ENCODE measurements at regions not wholly inside any gene's neighbourhood (a gene's known extent, or its start where the extent isn't known, plus 50 kb on each side); places are given as distances from the start of the nearest gene placed in this dataset.

GRCh38 chr2:144967961-144968360 is 448.0 kb upstream of the ZEB2 start:
- 92% methylated on average over 2 of the region's 2 CpGs for WGBS, 2 donors
- intact Hi-C loops (cut with DNase I), result no loop called here
- no peak for DNase-seq
- no peaks in the 10 kb centered on the region for H3K9me3 ChIP-seq
- H3K27ac ChIP-seq, result no peak overlapping the region
- no peaks in the 10 kb centered on the region for H3K36me3 ChIP-seq
- no peaks in the 10 kb centered on the region for H3K4me1 ChIP-seq
- no peak for TF ChIP-seq POLR2A (IDR thresholded peaks at IDR 0.05)
- no peaks in the 10 kb centered on the region for H3K27me3 ChIP-seq
- no peak overlapping the region for H3K4me3 ChIP-seq (replicated peaks in 1 of 3)

GRCh38 chr2:144965172-144965571 is 445.3 kb upstream of the ZEB2 start:
- H3K36me3 ChIP-seq, result no peaks in the 10 kb centered on the region
- no peak overlapping the region for H3K4me3 ChIP-seq (replicated peaks in 1 of 3)
- H3K27ac ChIP-seq, result no peak overlapping the region
- no peaks in the 10 kb centered on the region for H3K9me3 ChIP-seq
- TF ChIP-seq CTCF (IDR thresholded peaks at IDR 0.05), result no peak
- TF ChIP-seq POLR2A (IDR thresholded peaks at IDR 0.05), result no peak
- no peaks in the 10 kb centered on the region for H3K27me3 ChIP-seq
- DNase-seq, result no peak
- WGBS, 2 donors, result 85 to 86% methylated on average over 4 of the region's 4 CpGs
- no peaks in the 10 kb centered on the region for H3K4me1 ChIP-seq
- intact Hi-C loops (cut with DNase I), result no loop called here

- H3K27ac ChIP-seq, result no peak overlapping the region
- no peaks in the 10 kb centered on the region for H3K27me3 ChIP-seq
- H3K4me3 ChIP-seq (replicated peaks in 1 of 3), result no peak overlapping the region
- no peaks in the 10 kb centered on the region for H3K36me3 ChIP-seq
- no peak for TF ChIP-seq CTCF (IDR thresholded peaks at IDR 0.05)
- no peak for TF ChIP-seq POLR2A (IDR thresholded peaks at IDR 0.05)
- DNase-seq, result no peak
- no peaks in the 10 kb centered on the region for H3K4me1 ChIP-seq
- WGBS, 2 donors, result 65 to 69% methylated on average over 2 of the region's 2 CpGs
- no peaks in the 10 kb centered on the region for H3K9me3 ChIP-seq
- intact Hi-C loops (cut with DNase I), result no loop called here
Observed at GRCh38 chr2:144963031-144963430, 443.1 kb upstream of the ZEB2 start.

- H3K4me3 ChIP-seq (replicated peaks in 1 of 3), result no peak overlapping the region
- 93 to 96% methylated on average over 2 of the region's 2 CpGs for WGBS, 2 donors
- DNase-seq, result no peak
- H3K4me1 ChIP-seq, result no peaks in the 10 kb centered on the region
- no peak overlapping the region for H3K27ac ChIP-seq
- no peaks in the 10 kb centered on the region for H3K9me3 ChIP-seq
- no peak for TF ChIP-seq CTCF (IDR thresholded peaks at IDR 0.05)
- TF ChIP-seq POLR2A (IDR thresholded peaks at IDR 0.05), result no peak
- no peaks in the 10 kb centered on the region for H3K36me3 ChIP-seq
- no peaks in the 10 kb centered on the region for H3K27me3 ChIP-seq
- intact Hi-C loops (cut with DNase I), result no loop called here
Observed at GRCh38 chr2:144959416-144959815, 439.5 kb upstream of the ZEB2 start.

- H3K4me3 ChIP-seq (replicated peaks in 1 of 3), result no peak overlapping the region
- H3K36me3 ChIP-seq, result no peaks in the 10 kb centered on the region
- WGBS, 2 donors, result 95 to 98% methylated on average over 3 of the region's 3 CpGs
- H3K27ac ChIP-seq, result no peak overlapping the region
- H3K27me3 ChIP-seq, result no peaks in the 10 kb centered on the region
- no peak for DNase-seq
- intact Hi-C loops (cut with DNase I), result no loop called here
- H3K4me1 ChIP-seq, result no peaks in the 10 kb centered on the region
- TF ChIP-seq POLR2A (IDR thresholded peaks at IDR 0.05) (no peak), CTCF (IDR thresholded peaks at IDR 0.05) (no peak)
- no peaks in the 10 kb centered on the region for H3K9me3 ChIP-seq
Observed at GRCh38 chr2:144950899-144951560, 431.1 kb upstream of the ZEB2 start.
